Loucy (cell line): ENCODE measurements at regions not wholly inside any gene's neighbourhood (a gene's known extent, or its start where the extent isn't known, plus 50 kb on each side); places are given as distances from the start of the nearest gene placed in this dataset.

ENCODE experiments used
- H2AFZ ChIP-seq: fragments of 200-600 bp; sonication (generic); 2 replicates; pipeline ENCODE4 v1.6.0; 2016; ENCODE audit warnings: antibody characterized with exemption, mild to moderate bottlenecking, low read length, moderate library complexity
- H3F3A ChIP-seq: fragments of 200-600 bp; 2 replicates; pipeline ENCODE4 v1.6.0; 2016; ENCODE audit warnings: antibody characterized with exemption, low read depth, mild to moderate bottlenecking
- H3K27me3 ChIP-seq: fragments of 200-600 bp; sonication (generic); 2 replicates; pipeline ENCODE4 v1.6.1; 2014; ENCODE audit warnings: low read length, mild to moderate bottlenecking; ENCODE audit not compliant: insufficient read depth, poor library complexity, severe bottlenecking
- H3K36me3 ChIP-seq: fragments of 200-600 bp; sonication (generic); 2 replicates; pipeline ENCODE4 v1.6.1; 2016; ENCODE audit warnings: low read length; ENCODE audit not compliant: insufficient read depth
- H3K4me1 ChIP-seq: fragments of 200-600 bp; sonication (generic); 2 replicates; pipeline ENCODE4 v1.5.1; 2014; ENCODE audit warnings: low read length, mild to moderate bottlenecking; ENCODE audit not compliant: insufficient read depth, poor library complexity, severe bottlenecking
- H3K4me2 ChIP-seq: fragments of 200-600 bp; sonication (generic); 2 replicates; pipeline ENCODE4 v1.6.0; 2014; ENCODE audit warnings: antibody characterized with exemption, low read length, low read depth, mild to moderate bottlenecking; ENCODE audit not compliant: poor library complexity, severe bottlenecking
- H3K4me3 ChIP-seq: fragments of 200-600 bp; sonication (generic); 2 replicates; pipeline ENCODE4 v1.5.1; 2014; ENCODE audit warnings: low read length, mild to moderate bottlenecking, mixed read lengths; ENCODE audit not compliant: poor library complexity, severe bottlenecking
- H3K79me2 ChIP-seq: fragments of 200-600 bp; sonication (generic); 2 replicates; pipeline ENCODE4 v1.6.1; 2014; ENCODE audit warnings: low read length; ENCODE audit not compliant: insufficient read depth
- H3K9ac ChIP-seq: fragments of 200-600 bp; sonication (generic); 2 replicates; pipeline ENCODE4 v1.6.0; 2014; ENCODE audit warnings: mild to moderate bottlenecking, low read depth, low read length, moderate library complexity; ENCODE audit not compliant: poor library complexity, severe bottlenecking
- H3K9me2 ChIP-seq: fragments of 200-600 bp; sonication (generic); replicated peaks from 2 replicates; pipeline ENCODE4 v1.6.1; 2016; ENCODE audit warnings: low read depth, low read length, mixed read lengths
- H3K9me3 ChIP-seq: fragments of 200-600 bp; sonication (generic); 2 replicates; pipeline ENCODE4 v1.6.1; 2014; ENCODE audit warnings: mild to moderate bottlenecking, antibody characterized with exemption, low read length, low read depth; ENCODE audit not compliant: insufficient read depth
- H4K20me1 ChIP-seq: fragments of 200-600 bp; sonication (generic); 2 replicates; pipeline ENCODE4 v1.6.0; 2014; ENCODE audit warnings: antibody characterized with exemption, low read length, mild to moderate bottlenecking; ENCODE audit not compliant: insufficient read depth, poor library complexity, severe bottlenecking
- CTCF ChIP-seq: fragments of 200-600 bp; sonication (generic); conservative IDR thresholded peaks from 2 replicates; pipeline ENCODE4 v1.5.1; 2014; ENCODE audit warnings: mild to moderate bottlenecking, antibody characterized with exemption, low read length
- EZH2phosphoT487 ChIP-seq: fragments of 200-600 bp; IDR thresholded peaks from 2 replicates; pipeline ENCODE4 v1.6.1; 2018; ENCODE audit warnings: antibody characterized with exemption, mild to moderate bottlenecking, moderate library complexity, borderline replicate concordance

- Histone ChIP-seq H3K9ac (no peak overlapping the region), H2AFZ (0 out of 2 replicates have a peak overlapping the region, but pooled peaks have one; percentile 42)
Measured at GRCh38 chr2:58516695-58517094, 275.6 kb upstream of the FANCL start.

GRCh38 chr2:58515827-58516573 lies 274.9 kb upstream of the FANCL start:
- Histone ChIP-seq H2AFZ (peak overlapping the region; percentile 42; the same call in 1 of the 2 replicates), H3K9me3 (no peaks in the 10 kb centered on the region), H4K20me1 (no peaks in the 10 kb centered on the region), H3K79me2 (no peaks in the 10 kb centered on the region), H3F3A (no peaks in the 10 kb centered on the region), H3K9ac (no peak overlapping the region), H3K36me3 (no peaks in the 10 kb centered on the region), H3K27me3 (no peaks in the 10 kb centered on the region), H3K4me1 (peaks cover 21% of the 10 kb centered on the region), H3K4me2 (peak overlapping the region; percentile 26), H3K4me3 (no peak overlapping the region), H3K9me2 (no peaks in the 10 kb centered on the region)
- TF ChIP-seq EZH2phosphoT487 (no peak), CTCF (no peak)

More at GRCh38 chr2:58516695-58517094, 275.6 kb upstream of the FANCL start:
- H3F3A ChIP-seq = no peaks in the 10 kb centered on the region
- H3K4me3 ChIP-seq = no peak overlapping the region
- H4K20me1 ChIP-seq = no peaks in the 10 kb centered on the region
- H3K36me3 ChIP-seq = no peaks in the 10 kb centered on the region
- no peaks in the 10 kb centered on the region for H3K27me3 ChIP-seq
- H3K4me2 ChIP-seq = peak overlapping the region; percentile 26
- peaks cover 22% of the 10 kb centered on the region for H3K4me1 ChIP-seq
- no peaks in the 10 kb centered on the region for H3K9me2 ChIP-seq
- TF ChIP-seq CTCF = no peak
- TF ChIP-seq EZH2phosphoT487 = no peak
- no peaks in the 10 kb centered on the region for H3K79me2 ChIP-seq
- no peaks in the 10 kb centered on the region for H3K9me3 ChIP-seq

- Histone ChIP-seq H3K79me2 (no peaks in the 10 kb centered on the region), H2AFZ (no peak overlapping the region), H3K4me2 (no peak overlapping the region), H3K27me3 (no peaks in the 10 kb centered on the region), H4K20me1 (no peaks in the 10 kb centered on the region), H3F3A (no peaks in the 10 kb centered on the region), H3K4me3 (no peak overlapping the region), H3K4me1 (peaks cover 21% of the 10 kb centered on the region), H3K9ac (no peak overlapping the region), H3K9me2 (no peaks in the 10 kb centered on the region), H3K9me3 (no peaks in the 10 kb centered on the region), H3K36me3 (no peaks in the 10 kb centered on the region)
- TF ChIP-seq CTCF = no peak
- TF ChIP-seq EZH2phosphoT487 = no peak
Measured at GRCh38 chr2:58514252-58514651, 273.1 kb upstream of the FANCL start.
